Lower leg skin (tissue), 3 donors: ENCODE measurements at regions not wholly inside any gene's neighbourhood (a gene's known extent, or its start where the extent isn't known, plus 50 kb on each side); places are given as distances from the start of the nearest gene placed in this dataset.

Source experiments
- CTCF ChIP-seq, 3 donors: fragments of 450-650 bp; IDR thresholded peaks; one replicate each; pipeline ENCODE4 v1.5.1; 2016; ENCODE audit warnings: antibody characterized with exemption in 3 of 3, mild to moderate bottlenecking in 3 of 3, moderate library complexity in 2 of 3
- POLR2A ChIP-seq, 2 donors: fragments of 450-650 bp; IDR thresholded peaks; one replicate each; pipeline ENCODE4 v1.6.1; 2016 to 2017; ENCODE audit warnings: antibody characterized with exemption in 2 of 2, mild to moderate bottlenecking in 1 of 2, moderate library complexity in 1 of 2

GRCh38 chr11:13076961-13077360 is 67.8 kb downstream of the RASSF10 start:
- no peak for TF ChIP-seq POLR2A (IDR thresholded peaks at IDR 0.05)
- no peak for TF ChIP-seq CTCF (IDR thresholded peaks at IDR 0.05)
